Mucosa of descending colon (tissue), 3 donors: ENCODE measurements at regions not wholly inside any gene's neighbourhood (a gene's known extent, or its start where the extent isn't known, plus 50 kb on each side); places are given as distances from the start of the nearest gene placed in this dataset.

Source experiments
- ATAC-seq: fragments of 200-7000 bp; cut with Tn5 transposase; one replicate; pipeline ENCODE4 v1.9.1; 2020; ENCODE audit warnings: mild to moderate bottlenecking, moderate library complexity
- DNase-seq, 3 donors: peaks; one replicate each; pipeline ENCODE4 v3.0.0-alpha.2; 2020
- H3K36me3 ChIP-seq: fragments of 200-600 bp; one replicate; pipeline ENCODE4 v1.8.0; 2021; ENCODE audit warnings: low read depth, mild to moderate bottlenecking
- H3K4me1 ChIP-seq: fragments of 200-600 bp; one replicate; pipeline ENCODE4 v1.8.0; 2021; ENCODE audit warnings: low read depth, mild to moderate bottlenecking
- H3K4me3 ChIP-seq: fragments of 200-600 bp; one replicate; pipeline ENCODE4 v1.8.0; 2021; ENCODE audit warnings: mild to moderate bottlenecking
- H3K9me3 ChIP-seq: fragments of 200-600 bp; one replicate; pipeline ENCODE4 v1.8.0; 2021; ENCODE audit warnings: mild to moderate bottlenecking
- intact Hi-C, 2 donors: fragments of 100-400 bp; cut with DNase I in 1 of 2; cut with micrococcal nuclease in 1 of 2; formaldehyde crosslinking; loops; one replicate each; pipeline versions ENCODE4 v1.11.0 to v1.11.1; 2022; cut with DNase I, micrococcal nuclease
- TF ChIP-seq, protein P1 (sequence below): fragments of 200-600 bp; IDR thresholded peaks from one replicate; pipeline ENCODE4 v1.8.0; 2022; ENCODE audit warnings: antibody characterized with exemption, mild to moderate bottlenecking
- donor health status: DM: no; HTN: no; CAD: no; lungs with moderate emphysema.
- donor health status: DM: no; HTN: no; CAD: no.
- donor health status: DM: no; HTN: yes; CAD: no.

DNA sequence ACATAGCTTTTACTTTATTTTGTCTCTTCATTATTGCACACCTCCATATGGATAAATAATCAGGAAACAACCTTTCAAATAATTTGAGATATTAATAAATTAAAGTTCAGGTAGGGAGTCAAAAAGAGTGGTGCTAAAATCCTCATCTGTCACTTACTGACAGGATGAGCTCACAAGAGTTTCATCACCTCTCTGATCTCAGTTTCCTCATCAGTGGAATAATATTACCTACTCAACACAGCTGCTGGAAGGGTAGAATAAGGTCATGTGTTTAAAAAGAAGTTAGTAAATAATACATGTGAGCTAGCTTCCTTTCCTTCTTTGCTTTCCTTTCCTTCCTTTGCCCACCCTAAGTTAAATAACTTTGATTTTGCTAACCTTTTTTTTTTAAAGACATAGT is 61.9 kb downstream of the RDH14 start:
- no peak overlapping the region for H3K4me3 ChIP-seq
- TF ChIP-seq, protein P1, sequence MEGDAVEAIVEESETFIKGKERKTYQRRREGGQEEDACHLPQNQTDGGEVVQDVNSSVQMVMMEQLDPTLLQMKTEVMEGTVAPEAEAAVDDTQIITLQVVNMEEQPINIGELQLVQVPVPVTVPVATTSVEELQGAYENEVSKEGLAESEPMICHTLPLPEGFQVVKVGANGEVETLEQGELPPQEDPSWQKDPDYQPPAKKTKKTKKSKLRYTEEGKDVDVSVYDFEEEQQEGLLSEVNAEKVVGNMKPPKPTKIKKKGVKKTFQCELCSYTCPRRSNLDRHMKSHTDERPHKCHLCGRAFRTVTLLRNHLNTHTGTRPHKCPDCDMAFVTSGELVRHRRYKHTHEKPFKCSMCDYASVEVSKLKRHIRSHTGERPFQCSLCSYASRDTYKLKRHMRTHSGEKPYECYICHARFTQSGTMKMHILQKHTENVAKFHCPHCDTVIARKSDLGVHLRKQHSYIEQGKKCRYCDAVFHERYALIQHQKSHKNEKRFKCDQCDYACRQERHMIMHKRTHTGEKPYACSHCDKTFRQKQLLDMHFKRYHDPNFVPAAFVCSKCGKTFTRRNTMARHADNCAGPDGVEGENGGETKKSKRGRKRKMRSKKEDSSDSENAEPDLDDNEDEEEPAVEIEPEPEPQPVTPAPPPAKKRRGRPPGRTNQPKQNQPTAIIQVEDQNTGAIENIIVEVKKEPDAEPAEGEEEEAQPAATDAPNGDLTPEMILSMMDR = no peak
- intact Hi-C loops = no loop called here
- DNase-seq (no peak), ATAC-seq (no peak)
- H3K4me1 ChIP-seq = no peaks in the 10 kb centered on the region
- H3K9me3 ChIP-seq = no peaks in the 10 kb centered on the region
- no peaks in the 10 kb centered on the region for H3K36me3 ChIP-seq

DNA sequence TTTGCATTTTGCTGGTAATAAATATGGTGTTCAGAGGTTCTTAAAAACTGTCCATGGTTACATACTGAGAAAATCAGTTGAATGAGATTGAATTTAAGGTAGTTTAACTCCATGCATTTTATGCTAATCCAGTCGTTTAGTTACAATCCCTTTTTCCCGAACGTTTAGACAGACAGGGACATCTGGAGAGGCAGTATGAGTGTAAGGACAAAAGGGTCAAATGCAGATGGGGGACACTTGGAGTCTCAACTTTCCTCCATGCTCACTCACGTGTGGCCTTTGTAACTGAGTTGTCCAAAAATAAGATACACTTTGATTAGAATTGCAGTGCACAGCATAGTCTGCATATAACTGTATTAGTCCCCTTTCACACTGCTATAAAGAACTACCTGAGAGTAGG is 63.9 kb downstream of the RDH14 start:
- intact Hi-C loops = no loop called here
- Histone ChIP-seq H3K4me3 (no peak overlapping the region), H3K9me3 (no peaks in the 10 kb centered on the region), H3K4me1 (no peaks in the 10 kb centered on the region), H3K36me3 (no peaks in the 10 kb centered on the region)
- DNase-seq = no peak
- ATAC-seq = no peak
- TF ChIP-seq, protein P1 = no peak

DNA sequence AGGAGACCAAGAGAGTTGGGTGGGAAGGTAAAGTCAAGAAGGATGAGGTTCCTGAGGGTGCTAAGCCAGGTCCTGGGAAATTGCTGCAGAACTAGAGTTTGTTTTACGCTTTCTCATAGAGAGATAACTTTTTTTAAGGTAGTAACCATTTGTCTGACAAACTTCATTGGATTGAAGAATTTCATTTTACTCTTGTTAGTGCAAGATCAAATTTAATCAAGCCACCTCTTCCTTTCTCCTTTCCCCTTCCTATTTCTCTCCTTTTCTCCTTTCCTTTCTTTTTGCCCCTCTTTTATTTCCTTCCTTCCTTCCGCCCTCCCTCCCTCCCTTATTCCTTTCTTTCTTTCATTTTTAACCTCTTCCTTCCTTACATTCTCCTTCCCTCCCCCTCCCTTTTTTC is 65.4 kb downstream of the RDH14 start:
- Histone ChIP-seq H3K9me3 (no peaks in the 10 kb centered on the region), H3K36me3 (no peaks in the 10 kb centered on the region), H3K4me1 (no peaks in the 10 kb centered on the region), H3K4me3 (no peak overlapping the region)
- DNase-seq (no peak), ATAC-seq (no peak)
- TF ChIP-seq, protein P1 = no peak
- intact Hi-C loops = no loop called here

DNA sequence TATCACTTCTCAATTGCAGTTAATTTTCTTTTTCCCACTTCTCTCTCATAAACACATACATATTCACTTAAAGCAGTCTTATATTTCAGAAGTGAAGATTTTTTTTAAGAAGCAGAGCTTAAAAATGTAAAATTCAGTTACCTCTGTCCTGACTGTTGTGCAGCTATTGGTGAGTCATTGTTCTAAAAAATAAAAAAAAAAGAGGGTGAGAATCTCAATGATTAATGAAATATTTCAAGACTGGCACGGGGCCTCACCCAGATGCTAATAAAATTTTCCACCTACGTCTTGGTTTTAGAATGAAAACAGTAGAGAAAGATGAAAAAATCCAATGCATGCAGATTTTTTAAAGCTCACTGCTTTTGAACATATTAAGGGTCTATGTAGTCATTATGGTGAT is 67.7 kb downstream of the RDH14 start:
- Histone ChIP-seq H3K36me3 (no peaks in the 10 kb centered on the region), H3K9me3 (no peaks in the 10 kb centered on the region), H3K4me1 (no peaks in the 10 kb centered on the region), H3K4me3 (no peak overlapping the region)
- TF ChIP-seq, protein P1 = no peak
- DNase-seq = no peak
- intact Hi-C loops = no loop called here
- ATAC-seq = no peak

DNA sequence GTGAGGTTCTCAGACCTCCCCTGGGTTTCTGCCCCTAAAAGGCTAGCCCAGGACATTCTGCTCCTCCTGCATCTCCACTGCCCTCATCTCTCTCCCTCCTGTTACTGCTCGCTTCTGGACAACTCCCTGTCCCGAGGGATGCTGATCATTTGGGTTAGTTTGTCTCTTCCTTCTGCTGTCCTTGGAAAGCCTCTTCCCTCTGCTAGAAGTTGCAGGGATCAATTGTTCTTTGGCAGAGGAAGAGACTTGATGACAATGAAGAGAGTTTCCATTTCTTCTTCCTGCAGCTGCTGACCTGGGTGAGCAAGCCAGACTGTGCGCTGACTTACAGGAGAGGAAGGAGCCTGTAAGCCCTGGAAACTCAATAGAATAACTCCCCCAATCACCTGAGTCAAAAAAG is 68.9 kb downstream of the RDH14 start:
- intact Hi-C loops = no loop called here
- TF ChIP-seq, protein P1 = no peak
- ATAC-seq = no peak

DNA sequence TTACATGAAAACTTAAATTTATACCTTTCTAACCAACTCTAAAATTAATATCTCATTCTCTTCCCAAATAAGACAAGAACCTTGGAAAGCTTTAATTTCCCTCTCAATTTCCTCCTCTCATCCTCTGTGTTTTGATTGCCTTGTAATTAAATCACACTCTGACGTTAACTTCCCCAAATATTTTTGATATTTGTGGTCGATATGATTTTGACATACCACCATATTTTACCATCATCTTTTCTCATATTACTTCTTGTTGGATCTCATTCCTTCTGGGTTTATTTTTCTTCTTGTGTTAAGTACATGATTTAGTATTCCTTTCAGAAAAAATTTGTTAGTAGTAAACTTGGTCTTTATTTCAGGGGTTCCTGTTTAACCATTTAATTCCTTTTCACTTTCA is 69.6 kb downstream of the RDH14 start:
- ATAC-seq = no peak
- no peak for DNase-seq

More for the DNA sequence above, 68.9 kb downstream of the RDH14 start:
- no peaks in the 10 kb centered on the region for H3K36me3 ChIP-seq
- no peaks in the 10 kb centered on the region for H3K4me1 ChIP-seq
- DNase-seq = no peak
- H3K9me3 ChIP-seq = no peaks in the 10 kb centered on the region
- H3K4me3 ChIP-seq = no peak overlapping the region

More for the DNA sequence above, 69.6 kb downstream of the RDH14 start:
- no peaks in the 10 kb centered on the region for H3K36me3 ChIP-seq
- TF ChIP-seq, protein P1 = no peak
- H3K4me1 ChIP-seq = no peaks in the 10 kb centered on the region
- no peaks in the 10 kb centered on the region for H3K9me3 ChIP-seq
- intact Hi-C loops = no loop called here
- H3K4me3 ChIP-seq = no peak overlapping the region
